IMR-90 (cell line): ENCODE measurements at regions not wholly inside any gene's neighbourhood (a gene's known extent, or its start where the extent isn't known, plus 50 kb on each side); places are given as distances from the start of the nearest gene placed in this dataset.

Experiments
- ATAC-seq: fragments of 200-7000 bp; cut with Tn5 transposase; 2 replicates; pipeline ENCODE4 v1.9.1; 2020; ENCODE audit warnings: low read depth, mild to moderate bottlenecking, moderate library complexity
- BruUV-seq: library from RNA; stranded (reverse); fragments of 400-500 nt; replicated peaks from 2 replicates; lab custom pipeline; 2021; lab: Mats Ljungman, UMichigan
- CTCF ChIA-PET: fragments of 300-600 bp; formaldehyde crosslinking; extraction: SDS; loops from one replicate; lab custom pipeline; 2021; ENCODE audit warnings: antibody characterized with exemption; lab: Yijun Ruan, JAX
- POLR2A ChIA-PET: fragments of 300-600 bp; sonication (Branson Sonifier 250); formaldehyde crosslinking; loops from one replicate; lab custom pipeline; 2022; ENCODE audit warnings: antibody characterized with exemption; ENCODE audit not compliant: unreplicated experiment; lab: Charles Lee
- DNase-seq: peaks from one replicate; pipeline ENCODE4 v3.0.0; 2013
- H2AFZ ChIP-seq: replicated peaks from 2 replicates; pipeline ENCODE3; 2013; ENCODE audit warnings: low read length, mild to moderate bottlenecking; ENCODE audit not compliant: poor library complexity
- H2AK5ac ChIP-seq: 2 replicates; pipeline ENCODE4 v1.6.1; 2013; ENCODE audit warnings: low read depth, low read length, inconsistent platforms
- H2AK9ac ChIP-seq: replicated peaks from 2 replicates; pipeline ENCODE3; 2013; ENCODE audit warnings: mild to moderate bottlenecking, low read depth, low read length, moderate library complexity; ENCODE audit not compliant: poor library complexity
- H2BK120ac ChIP-seq: 2 replicates; pipeline ENCODE4 v1.6.1; 2013; ENCODE audit warnings: low read depth, low read length, inconsistent platforms
- H2BK15ac ChIP-seq: 3 replicates; pipeline ENCODE4 v1.6.1; 2013; ENCODE audit warnings: low read depth, low read length, inconsistent platforms
- H2BK20ac ChIP-seq: 2 replicates; pipeline ENCODE4 v1.6.1; 2013; ENCODE audit warnings: low read depth, mild to moderate bottlenecking, inconsistent platforms, low read length, moderate library complexity
- H2BK5ac ChIP-seq: 2 replicates; pipeline ENCODE4 v1.6.1; 2013; ENCODE audit warnings: mild to moderate bottlenecking, low read depth, low read length, inconsistent platforms; ENCODE audit not compliant: poor library complexity, severe bottlenecking
- H3K14ac ChIP-seq: replicated peaks from 2 replicates; pipeline ENCODE4 v1.6.1; 2013; ENCODE audit warnings: low read depth, low read length, inconsistent platforms
- H3K18ac ChIP-seq: 2 replicates; pipeline ENCODE4 v1.6.1; 2013; ENCODE audit warnings: low read depth, low read length, control low read depth
- H3K23ac ChIP-seq: 2 replicates; pipeline ENCODE4 v1.6.1; 2013; ENCODE audit warnings: low read depth, low read length, inconsistent platforms
- H3K27ac ChIP-seq: 2 replicates; pipeline ENCODE4 v1.5.1; 2013; ENCODE audit warnings: mild to moderate bottlenecking, control low read depth, low read length; ENCODE audit not compliant: insufficient read depth
- H3K27me3 ChIP-seq: 2 replicates; pipeline ENCODE4 v1.6.1; 2013; ENCODE audit warnings: low read length; ENCODE audit not compliant: control insufficient read depth, insufficient read depth
- H3K36me3 ChIP-seq: 2 replicates; pipeline ENCODE4 v1.6.1; 2013; ENCODE audit warnings: low read length, mixed read lengths; ENCODE audit not compliant: control insufficient read depth, insufficient read depth
- H3K4ac ChIP-seq: 2 replicates; pipeline ENCODE4 v1.6.1; 2013; ENCODE audit warnings: low read depth, low read length, inconsistent platforms
- H3K4me1 ChIP-seq: 2 replicates; pipeline ENCODE4 v1.6.1; 2013; ENCODE audit warnings: low read length, mixed read lengths; ENCODE audit not compliant: control insufficient read depth, insufficient read depth
- H3K4me2 ChIP-seq: 2 replicates; pipeline ENCODE4 v1.6.1; 2013; ENCODE audit warnings: low read depth, mild to moderate bottlenecking, control low read depth, low read length, moderate library complexity
- H3K4me3 ChIP-seq: 2 replicates; pipeline ENCODE4 v1.5.1; 2013; ENCODE audit warnings: low read depth, mild to moderate bottlenecking, control low read depth, low read length, moderate library complexity; ENCODE audit not compliant: insufficient read depth
- H3K56ac ChIP-seq: 2 replicates; pipeline ENCODE4 v1.6.1; 2013; ENCODE audit warnings: low read length, inconsistent platforms; ENCODE audit not compliant: insufficient read depth; ENCODE audit errors: extremely low read depth
- H3K79me1 ChIP-seq, 2 experiments: 2 replicates each; pipeline ENCODE4 v1.6.1; 2013; ENCODE audit warnings: low read length in 2 of 2, inconsistent platforms in 1 of 2, low read depth in 1 of 2
- H3K9ac ChIP-seq: 2 replicates; pipeline ENCODE4 v1.6.1; 2013; ENCODE audit warnings: low read depth, low read length, control low read depth
- H3K9me1 ChIP-seq: 2 replicates; pipeline ENCODE4 v1.6.1; 2013; ENCODE audit warnings: low read length, inconsistent platforms; ENCODE audit not compliant: insufficient read depth
- H3K9me3 ChIP-seq: 2 replicates; pipeline ENCODE4 v1.6.1; 2013; ENCODE audit warnings: low read length; ENCODE audit not compliant: control insufficient read depth, insufficient read depth
- H4K20me1 ChIP-seq: 2 replicates; pipeline ENCODE4 v1.6.1; 2013; ENCODE audit warnings: low read length, inconsistent platforms; ENCODE audit not compliant: insufficient read depth
- H4K5ac ChIP-seq: 2 replicates; pipeline ENCODE4 v1.6.1; 2013; ENCODE audit warnings: mild to moderate bottlenecking, low read depth, low read length, control low read depth
- H4K8ac ChIP-seq, 2 experiments: 2 replicates each; pipeline ENCODE4 v1.6.1; 2013; ENCODE audit warnings: low read depth in 2 of 2, low read length in 2 of 2, control low read depth in 1 of 2, inconsistent platforms in 1 of 2
- H4K91ac ChIP-seq: 2 replicates; pipeline ENCODE4 v1.6.1; 2013; ENCODE audit warnings: low read depth, low read length, inconsistent platforms; ENCODE audit not compliant: insufficient read depth
- CHD1 ChIP-seq: IDR thresholded peaks from 2 replicates; pipeline ENCODE4 v1.6.1; 2012; ENCODE audit warnings: low read depth, low read length, improper control_type of control experiment
- CTCF ChIP-seq: conservative IDR thresholded peaks from 2 replicates; pipeline ENCODE4 v1.5.1; 2012; ENCODE audit warnings: mild to moderate bottlenecking, low read depth, low read length, improper control_type of control experiment
- MXI1 ChIP-seq: IDR thresholded peaks from 2 replicates; pipeline ENCODE4 v1.6.1; 2012; ENCODE audit warnings: low read depth, mild to moderate bottlenecking, low read length, moderate library complexity, borderline replicate concordance
- NFE2L2 ChIP-seq: fragments of 150-350 bp; IDR thresholded peaks from 2 replicates; pipeline ENCODE4 v1.6.1; 2016; ENCODE audit warnings: low read depth, mild to moderate bottlenecking, low read length
- RCOR1 ChIP-seq: IDR thresholded peaks from 2 replicates; pipeline ENCODE4 v1.6.1; 2012; ENCODE audit warnings: mild to moderate bottlenecking, low read length, improper control_type of control experiment; ENCODE audit not compliant: insufficient replicate concordance
- RFX5 ChIP-seq: IDR thresholded peaks from 2 replicates; pipeline ENCODE4 v1.8.0; 2012; ENCODE audit warnings: low read depth, mild to moderate bottlenecking, low read length, moderate library complexity
- WGBS, 2 experiments: methylation state at CpG; one replicate each; pipeline versions ENCODE4 v1.1.5 to v1.1.7; 2013; ENCODE audit warnings: missing lambda C conversion rate in 2 of 2; ENCODE audit not compliant: insufficient read length in 1 of 2; ENCODE audit errors: extremely low coverage in 2 of 2; 5-methylcytosine and 5-hydroxymethylcytosine counted together
- dilution Hi-C: fragments of 300-500 bp; cut with HindIII; formaldehyde crosslinking; loops from one replicate; pipeline ENCODE4 v1.14.3; 2018; ENCODE audit warnings: low sequenced_read_pairs; ENCODE audit not compliant: unreplicated experiment
- in situ Hi-C: fragments of 300-500 bp; cut with MboI; formaldehyde crosslinking; loops from 3 replicates; pipeline ENCODE4 v1.14.3; 2019; ENCODE audit warnings: low sequenced_read_pairs, inconsistent platforms, mixed read lengths
- intact Hi-C: fragments of 100-400 bp; cut with micrococcal nuclease; formaldehyde crosslinking; loops from 2 replicates; pipeline ENCODE4 v1.10.0; 2022

DNA sequence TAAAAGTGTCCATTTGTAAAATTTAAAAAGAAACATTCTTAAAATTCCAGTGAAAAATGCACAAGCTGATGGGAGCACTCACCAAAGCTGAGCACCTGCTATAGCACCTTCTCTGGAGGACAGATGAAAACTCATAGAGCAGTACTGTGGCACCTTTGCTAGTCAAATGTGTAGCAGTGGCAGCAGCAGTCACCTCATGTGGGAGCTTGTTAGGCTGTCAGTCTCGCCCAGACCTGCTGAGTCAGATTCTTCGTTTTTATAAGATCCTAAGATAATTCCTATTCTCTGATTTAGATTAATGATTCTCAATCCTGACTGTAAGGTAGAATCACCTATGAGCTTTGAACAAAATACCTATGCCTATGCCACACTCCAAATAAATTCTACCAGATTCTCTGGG is 325.8 kb downstream of the RPL10L start:
- TF ChIP-seq NFE2L2 (no peak), RFX5 (no peak), CHD1 (no peak), MXI1 (no peak), CTCF (no peak), RCOR1 (no peak)
- no peak overlapping the region for H3K4ac ChIP-seq
- H2AK9ac ChIP-seq = no peak overlapping the region
- H3K9me1 ChIP-seq = no peaks in the 10 kb centered on the region
- no peak overlapping the region for H4K8ac ChIP-seq
- intact Hi-C loops (no loop called here), in situ Hi-C loops (no loop called here), dilution Hi-C loops (no loop called here)
- H3K9ac ChIP-seq = no peak overlapping the region
- H2BK15ac ChIP-seq = no peak overlapping the region
- ChIA-PET CTCF (no interaction called here), POLR2A (no interaction called here)
- H3K18ac ChIP-seq = no peak overlapping the region
- no peaks in the 10 kb centered on the region for H3K27me3 ChIP-seq
- H3K14ac ChIP-seq = no peak overlapping the region
- no peaks in the 10 kb centered on the region for H4K20me1 ChIP-seq
- no peaks in the 10 kb centered on the region for H3K36me3 ChIP-seq
- no peak overlapping the region for H2AFZ ChIP-seq
- H3K9me3 ChIP-seq = peaks cover 5% of the 10 kb centered on the region; the same call in 1 of the 2 replicates
- no peak overlapping the region for H3K23ac ChIP-seq
- H3K79me1 ChIP-seq = no peaks in the 10 kb centered on the region
- no peak overlapping the region for H2BK20ac ChIP-seq
- no peak overlapping the region for H4K91ac ChIP-seq
- H2BK5ac ChIP-seq = no peak overlapping the region
- H3K4me2 ChIP-seq = no peak overlapping the region
- no peak overlapping the region for H2AK5ac ChIP-seq
- no peak overlapping the region for H3K56ac ChIP-seq
- H2BK120ac ChIP-seq = no peak overlapping the region
- DNase-seq = no peak
- WGBS, 2 experiments = no CpG with 5 or more reads among the region's 2 CpGs
- no peak overlapping the region for H4K5ac ChIP-seq
- H3K4me3 ChIP-seq = no peak overlapping the region
- no peak overlapping the region for H3K27ac ChIP-seq
- ATAC-seq = no peak
- H3K4me1 ChIP-seq = no peaks in the 10 kb centered on the region
- BruUV-seq = no TSS peak
